ENCODE measurements at regions not wholly inside any gene's neighbourhood (a gene's known extent, or its start where the extent isn't known, plus 50 kb on each side); places are given as distances from the start of the nearest gene placed in this dataset.

- TF ChIP-seq REST (IDR thresholded peaks at IDR 0.05; ENCODE audit: low read depth) (no peak), EP300 (IDR thresholded peaks at IDR 0.05; ENCODE audit: borderline replicate concordance) (no peak), USF1 (IDR thresholded peaks at IDR 0.05) (no peak), MAX (IDR thresholded peaks at IDR 0.05) (no peak), RAD21 (IDR thresholded peaks at IDR 0.05; ENCODE audit: low read depth) (no peak), TEAD4 (IDR thresholded peaks at IDR 0.05) (no peak), CREB1 (IDR thresholded peaks at IDR 0.05; ENCODE audit: low read depth) (no peak), TCF12 (IDR thresholded peaks at IDR 0.05; ENCODE audit: low read depth) (no peak)
These were observed 91.8 kb upstream of the GLRA1 start for GRCh38 chr5:152016421-152016820.

All from Ishikawa (cell line).